SK-N-SH (cell line): ENCODE measurements at regions not wholly inside any gene's neighbourhood (a gene's known extent, or its start where the extent isn't known, plus 50 kb on each side); places are given as distances from the start of the nearest gene placed in this dataset.

Source experiments
- CHD2 ChIP-seq: fragments of 150-350 bp; IDR thresholded peaks from 2 replicates; pipeline ENCODE4 v1.6.1; 2018; ENCODE audit warnings: low read length; ENCODE audit not compliant: partially characterized antibody
- EP300 ChIP-seq, 2 experiments: IDR thresholded peaks; 2 replicates each; pipeline versions ENCODE4 v1.4.0 to v1.6.1; 2012; ENCODE audit warnings: borderline replicate concordance in 1 of 2, low read depth in 1 of 2, low read length in 1 of 2
- RCOR1 ChIP-seq: fragments of 150-350 bp; IDR thresholded peaks from 2 replicates; pipeline ENCODE4 v1.6.1; 2017; ENCODE audit warnings: antibody characterized with exemption, low read length
- TCF12 ChIP-seq: IDR thresholded peaks from 2 replicates; pipeline ENCODE4 v1.4.0; 2012
- YY1 ChIP-seq: IDR thresholded peaks from 2 replicates; pipeline ENCODE4 v1.4.0; 2012; ENCODE audit warnings: low read depth, mild to moderate bottlenecking
- TF ChIP-seq, protein P1 (sequence below): fragments of 200-600 bp; sonication (generic); IDR thresholded peaks from 2 replicates; pipeline ENCODE4 v1.6.1; 2017; ENCODE audit warnings: antibody characterized with exemption, mild to moderate bottlenecking, moderate library complexity
- TF ChIP-seq, protein P2 (sequence below): fragments of 150-350 bp; IDR thresholded peaks from 2 replicates; pipeline ENCODE4 v1.6.1; 2017; ENCODE audit warnings: antibody characterized with exemption, low read length, low read depth, borderline replicate concordance
- TF ChIP-seq, protein P3 (sequence below): IDR thresholded peaks from 2 replicates; pipeline ENCODE4 v1.6.1; 2012; ENCODE audit warnings: mild to moderate bottlenecking, low read depth, low read length, moderate library complexity
- TF ChIP-seq, protein P4 (sequence below): IDR thresholded peaks from 2 replicates; pipeline ENCODE4 v1.4.0; 2012; ENCODE audit warnings: low read depth, borderline replicate concordance

DNA sequence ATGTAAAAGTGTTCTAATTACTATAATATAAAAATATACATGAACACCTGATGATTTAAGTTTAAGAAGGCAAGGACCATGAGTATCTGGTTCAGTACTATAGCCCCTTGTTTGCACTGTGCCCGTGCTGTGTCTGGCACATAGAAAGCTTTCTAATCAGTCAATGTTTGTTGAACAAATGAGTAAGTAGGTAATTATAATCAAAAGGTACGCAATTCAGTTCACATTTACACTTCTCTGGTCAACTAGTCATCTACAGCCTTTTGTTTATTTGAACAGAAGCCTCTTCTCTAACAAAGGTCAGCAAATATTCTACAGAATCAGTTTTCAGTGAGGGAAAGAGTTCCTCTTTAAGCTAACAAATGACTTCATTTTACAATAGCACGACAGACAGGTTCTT, 523.3 kb downstream of the SMARCA1 start:
- TF ChIP-seq TCF12 (no peak), YY1 (no peak), RCOR1 (no peak), EP300 (IDR thresholded peaks at IDR 0.05; ENCODE audit: borderline replicate concordance in 1 of 2, low read depth in 1 of 2, low read length in 1 of 2) (no peak), CHD2 (no peak)
- TF ChIP-seq, protein P1, sequence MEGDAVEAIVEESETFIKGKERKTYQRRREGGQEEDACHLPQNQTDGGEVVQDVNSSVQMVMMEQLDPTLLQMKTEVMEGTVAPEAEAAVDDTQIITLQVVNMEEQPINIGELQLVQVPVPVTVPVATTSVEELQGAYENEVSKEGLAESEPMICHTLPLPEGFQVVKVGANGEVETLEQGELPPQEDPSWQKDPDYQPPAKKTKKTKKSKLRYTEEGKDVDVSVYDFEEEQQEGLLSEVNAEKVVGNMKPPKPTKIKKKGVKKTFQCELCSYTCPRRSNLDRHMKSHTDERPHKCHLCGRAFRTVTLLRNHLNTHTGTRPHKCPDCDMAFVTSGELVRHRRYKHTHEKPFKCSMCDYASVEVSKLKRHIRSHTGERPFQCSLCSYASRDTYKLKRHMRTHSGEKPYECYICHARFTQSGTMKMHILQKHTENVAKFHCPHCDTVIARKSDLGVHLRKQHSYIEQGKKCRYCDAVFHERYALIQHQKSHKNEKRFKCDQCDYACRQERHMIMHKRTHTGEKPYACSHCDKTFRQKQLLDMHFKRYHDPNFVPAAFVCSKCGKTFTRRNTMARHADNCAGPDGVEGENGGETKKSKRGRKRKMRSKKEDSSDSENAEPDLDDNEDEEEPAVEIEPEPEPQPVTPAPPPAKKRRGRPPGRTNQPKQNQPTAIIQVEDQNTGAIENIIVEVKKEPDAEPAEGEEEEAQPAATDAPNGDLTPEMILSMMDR: no peak
- TF ChIP-seq, protein P2, sequence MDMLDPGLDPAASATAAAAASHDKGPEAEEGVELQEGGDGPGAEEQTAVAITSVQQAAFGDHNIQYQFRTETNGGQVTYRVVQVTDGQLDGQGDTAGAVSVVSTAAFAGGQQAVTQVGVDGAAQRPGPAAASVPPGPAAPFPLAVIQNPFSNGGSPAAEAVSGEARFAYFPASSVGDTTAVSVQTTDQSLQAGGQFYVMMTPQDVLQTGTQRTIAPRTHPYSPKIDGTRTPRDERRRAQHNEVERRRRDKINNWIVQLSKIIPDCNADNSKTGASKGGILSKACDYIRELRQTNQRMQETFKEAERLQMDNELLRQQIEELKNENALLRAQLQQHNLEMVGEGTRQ: no peak
- TF ChIP-seq, protein P3, sequence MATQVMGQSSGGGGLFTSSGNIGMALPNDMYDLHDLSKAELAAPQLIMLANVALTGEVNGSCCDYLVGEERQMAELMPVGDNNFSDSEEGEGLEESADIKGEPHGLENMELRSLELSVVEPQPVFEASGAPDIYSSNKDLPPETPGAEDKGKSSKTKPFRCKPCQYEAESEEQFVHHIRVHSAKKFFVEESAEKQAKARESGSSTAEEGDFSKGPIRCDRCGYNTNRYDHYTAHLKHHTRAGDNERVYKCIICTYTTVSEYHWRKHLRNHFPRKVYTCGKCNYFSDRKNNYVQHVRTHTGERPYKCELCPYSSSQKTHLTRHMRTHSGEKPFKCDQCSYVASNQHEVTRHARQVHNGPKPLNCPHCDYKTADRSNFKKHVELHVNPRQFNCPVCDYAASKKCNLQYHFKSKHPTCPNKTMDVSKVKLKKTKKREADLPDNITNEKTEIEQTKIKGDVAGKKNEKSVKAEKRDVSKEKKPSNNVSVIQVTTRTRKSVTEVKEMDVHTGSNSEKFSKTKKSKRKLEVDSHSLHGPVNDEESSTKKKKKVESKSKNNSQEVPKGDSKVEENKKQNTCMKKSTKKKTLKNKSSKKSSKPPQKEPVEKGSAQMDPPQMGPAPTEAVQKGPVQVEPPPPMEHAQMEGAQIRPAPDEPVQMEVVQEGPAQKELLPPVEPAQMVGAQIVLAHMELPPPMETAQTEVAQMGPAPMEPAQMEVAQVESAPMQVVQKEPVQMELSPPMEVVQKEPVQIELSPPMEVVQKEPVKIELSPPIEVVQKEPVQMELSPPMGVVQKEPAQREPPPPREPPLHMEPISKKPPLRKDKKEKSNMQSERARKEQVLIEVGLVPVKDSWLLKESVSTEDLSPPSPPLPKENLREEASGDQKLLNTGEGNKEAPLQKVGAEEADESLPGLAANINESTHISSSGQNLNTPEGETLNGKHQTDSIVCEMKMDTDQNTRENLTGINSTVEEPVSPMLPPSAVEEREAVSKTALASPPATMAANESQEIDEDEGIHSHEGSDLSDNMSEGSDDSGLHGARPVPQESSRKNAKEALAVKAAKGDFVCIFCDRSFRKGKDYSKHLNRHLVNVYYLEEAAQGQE: no peak
- TF ChIP-seq, protein P4, sequence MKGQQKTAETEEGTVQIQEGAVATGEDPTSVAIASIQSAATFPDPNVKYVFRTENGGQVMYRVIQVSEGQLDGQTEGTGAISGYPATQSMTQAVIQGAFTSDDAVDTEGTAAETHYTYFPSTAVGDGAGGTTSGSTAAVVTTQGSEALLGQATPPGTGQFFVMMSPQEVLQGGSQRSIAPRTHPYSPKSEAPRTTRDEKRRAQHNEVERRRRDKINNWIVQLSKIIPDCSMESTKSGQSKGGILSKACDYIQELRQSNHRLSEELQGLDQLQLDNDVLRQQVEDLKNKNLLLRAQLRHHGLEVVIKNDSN: no peak
